ENCODE measurements at regions not wholly inside any gene's neighbourhood (a gene's known extent, or its start where the extent isn't known, plus 50 kb on each side); places are given as distances from the start of the nearest gene placed in this dataset.
A peak's percentile ranks its signal among the peaks of the same experiment; 100 is the strongest.
"Not testable (repeated sequence)": the region's sequence is repeated elsewhere in the genome, so short reads cannot be mapped to it uniquely, and the experiment has no call there.

DNA sequence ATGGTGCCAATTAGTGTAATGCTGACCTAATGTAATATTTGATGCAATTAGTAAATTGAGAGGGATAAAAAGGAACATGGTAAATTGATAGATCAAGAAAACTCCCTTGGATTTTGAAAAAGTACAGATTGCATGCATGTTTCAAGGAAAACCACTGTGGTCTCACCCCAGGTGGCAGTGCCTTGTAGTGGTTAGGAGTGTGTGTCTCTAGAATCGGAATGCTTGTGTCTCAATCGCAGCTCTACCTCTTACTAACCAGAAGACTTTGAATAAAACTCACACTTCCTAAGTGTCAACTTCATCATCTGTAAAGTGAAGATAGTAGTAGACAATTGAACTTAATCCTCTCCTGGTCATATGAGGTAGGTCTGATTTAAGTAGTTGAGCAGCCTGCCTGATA, 128.9 kb upstream of the GOT2 start:
- DNase-seq (ENCODE audit: low read depth), result no peak

DNA sequence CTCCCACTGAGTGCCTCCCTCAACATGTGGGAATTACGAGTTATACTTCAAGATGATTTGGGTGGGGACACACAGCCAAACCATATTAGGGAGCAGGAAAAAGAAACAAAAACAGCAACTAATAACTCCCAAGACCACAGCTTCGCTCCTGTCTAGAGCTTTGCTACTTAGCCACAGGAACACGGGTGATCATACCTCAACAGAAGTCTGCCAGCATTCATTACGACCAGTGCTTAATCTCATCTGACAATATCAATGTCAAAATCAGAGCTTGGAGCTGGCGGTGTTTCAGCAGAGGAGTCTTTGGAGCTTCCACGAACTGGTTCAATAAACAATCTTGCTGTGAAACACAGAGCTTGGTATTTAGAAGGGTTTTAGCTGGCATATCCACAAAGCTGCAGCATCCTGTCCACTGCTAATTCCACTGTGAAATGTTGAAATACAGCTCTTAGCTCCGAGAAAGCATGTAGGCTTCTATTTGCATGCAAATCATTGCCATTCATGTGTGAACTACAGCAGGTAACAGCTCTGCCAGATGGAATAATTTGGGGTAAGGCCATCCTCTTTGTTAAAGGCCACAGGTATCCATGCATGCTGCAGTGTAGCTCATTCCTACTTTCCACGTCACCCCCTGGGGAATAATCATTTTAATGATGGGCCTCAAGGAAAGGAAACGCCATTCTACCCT, 128.4 kb upstream of the GOT2 start:
- DNase-seq (ENCODE audit: low read depth), result no peak

DNA sequence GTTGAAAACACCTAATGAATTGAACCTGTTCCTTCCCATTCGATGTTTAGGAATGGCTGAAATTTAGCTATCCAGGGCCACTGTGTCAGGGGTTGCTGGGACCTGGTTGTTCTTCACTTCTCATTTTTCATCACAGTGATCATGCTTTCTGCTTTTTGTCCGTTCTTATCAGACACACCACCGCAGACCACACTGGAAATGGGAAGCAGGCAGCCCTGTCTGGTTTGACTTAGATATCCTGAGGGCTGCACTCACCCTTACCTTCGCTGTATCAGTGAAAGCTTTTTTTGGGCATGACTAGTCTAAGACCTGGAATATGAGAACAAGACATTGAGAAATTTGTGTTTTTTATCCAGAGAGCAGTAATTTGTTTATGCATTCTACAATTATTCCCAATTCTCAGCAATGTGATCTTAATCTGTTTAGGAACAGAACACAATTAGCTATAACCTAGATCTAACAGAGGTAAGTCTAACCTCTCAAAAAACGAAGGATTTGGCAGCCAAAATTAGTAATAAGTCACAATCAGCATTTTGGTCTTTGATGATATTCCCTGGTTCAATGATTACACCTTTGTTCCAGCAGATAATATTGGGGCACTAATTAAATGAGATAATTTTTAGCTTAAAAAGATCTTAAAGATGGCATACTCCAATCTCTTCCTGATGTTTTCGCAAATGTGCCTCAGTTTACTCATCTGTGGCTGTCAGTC, 126.0 kb upstream of the GOT2 start:
- DNase-seq (ENCODE audit: low read depth), result peak; percentile 76

DNA sequence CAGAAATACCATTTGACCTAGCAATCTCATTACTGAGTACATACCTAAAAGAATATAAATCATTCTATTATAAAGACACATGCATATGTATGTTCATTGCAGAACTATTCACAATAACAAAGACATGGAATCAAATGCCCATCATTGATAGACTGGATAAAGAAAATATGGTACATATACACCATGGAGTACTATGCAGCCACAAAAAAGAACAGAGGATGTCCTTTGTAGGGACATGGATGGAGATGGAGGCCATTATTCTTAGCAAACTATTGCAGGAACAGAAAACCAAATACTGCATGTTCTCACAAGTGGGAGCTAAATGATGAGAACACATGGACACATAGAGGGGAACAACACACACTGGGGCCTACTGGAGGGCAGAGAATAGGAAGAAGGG, 124.5 kb upstream of the GOT2 start:
- not testable (repeated sequence) for DNase-seq (ENCODE audit: low read depth)

DNA sequence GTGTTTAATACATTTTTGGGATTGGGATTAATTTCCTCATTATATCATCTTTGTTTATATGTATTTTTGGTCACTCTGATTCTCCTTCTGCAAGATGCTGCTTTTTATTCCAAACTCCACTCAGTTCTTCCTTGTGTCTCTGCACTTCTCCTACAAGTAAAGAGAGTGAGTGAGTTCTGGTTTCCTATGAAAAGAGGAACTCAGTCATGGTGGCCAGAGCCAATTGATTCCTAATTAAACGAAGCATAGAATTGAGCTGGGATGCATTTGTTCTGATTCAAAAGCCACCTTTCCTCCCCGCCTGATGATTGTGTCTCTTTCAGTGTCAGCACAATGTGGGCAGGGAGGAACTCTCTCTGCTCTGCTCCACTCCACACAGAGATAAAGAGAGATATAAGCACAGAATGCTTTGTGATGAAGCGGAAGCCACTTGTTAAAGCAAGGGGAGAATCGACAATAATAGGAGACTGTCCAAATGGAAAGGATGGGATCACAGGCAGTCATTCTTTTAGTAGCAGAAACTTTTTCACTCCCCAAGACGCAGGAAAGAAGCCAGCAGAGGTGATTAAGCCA, 121.3 kb upstream of the GOT2 start:
- DNase-seq (ENCODE audit: low read depth), result no peak

DNA sequence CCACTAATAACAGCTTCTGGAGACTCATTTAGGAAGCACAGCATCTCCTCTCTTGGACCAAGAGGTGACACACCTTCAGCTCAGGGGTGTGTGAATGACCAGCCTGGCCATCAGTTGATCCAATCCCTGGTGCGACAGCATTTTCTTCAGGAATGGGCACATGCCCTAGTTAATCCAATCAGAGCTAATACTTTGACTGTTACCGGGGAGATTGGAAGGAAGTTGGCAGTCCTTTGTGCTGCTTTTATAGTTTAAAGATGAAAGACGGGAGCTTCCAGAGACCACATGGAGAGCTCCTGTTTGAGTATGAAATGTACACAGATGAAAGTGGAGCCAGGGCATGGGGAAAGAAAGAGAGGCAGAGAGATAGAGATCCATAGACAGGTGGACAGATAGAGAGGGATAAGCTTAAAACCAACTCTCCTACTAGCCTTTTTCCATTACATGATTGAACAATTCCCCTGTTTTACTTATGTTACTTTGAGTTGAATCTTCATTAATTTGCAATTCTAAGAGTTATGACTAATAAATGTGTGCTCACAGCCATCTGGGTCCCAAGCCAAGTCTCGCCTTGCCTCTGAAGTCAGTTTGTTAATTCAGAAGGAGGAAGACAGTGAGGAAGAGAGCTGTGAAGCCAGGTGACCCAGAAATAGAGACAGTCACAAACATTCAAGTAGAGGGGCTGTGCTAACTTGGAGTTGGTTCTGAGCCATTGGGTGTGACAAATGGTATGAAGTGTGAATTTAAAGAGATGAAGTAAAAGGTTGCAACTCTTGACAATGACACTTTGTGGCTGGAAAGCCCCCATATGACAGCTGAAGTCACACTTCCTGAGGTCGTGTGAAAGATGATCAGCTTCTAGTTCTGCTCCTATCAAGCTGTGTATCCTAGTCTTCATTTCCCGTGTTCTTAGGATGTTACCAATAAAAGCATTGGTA, 120.0 kb upstream of the GOT2 start:
- no peak for DNase-seq (ENCODE audit: low read depth)

DNA sequence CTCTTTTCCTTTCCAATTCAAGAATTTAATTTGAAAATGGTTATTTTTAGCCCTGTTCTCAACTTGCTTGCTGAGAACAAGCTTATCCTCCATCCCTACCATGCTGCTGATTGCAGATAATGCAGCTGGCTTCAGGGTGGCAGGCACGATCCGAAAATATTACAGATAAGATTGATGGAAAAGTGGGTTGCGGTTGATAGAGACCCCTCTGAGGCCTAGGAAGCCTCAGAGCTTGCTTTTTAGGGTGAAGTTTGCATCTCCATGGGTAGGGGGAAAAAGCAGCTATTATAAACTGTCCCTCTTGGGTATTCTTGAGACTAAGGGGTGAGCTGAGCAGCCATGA, 116.5 kb upstream of the GOT2 start:
- peak; percentile 51 for DNase-seq (ENCODE audit: low read depth)

DNA sequence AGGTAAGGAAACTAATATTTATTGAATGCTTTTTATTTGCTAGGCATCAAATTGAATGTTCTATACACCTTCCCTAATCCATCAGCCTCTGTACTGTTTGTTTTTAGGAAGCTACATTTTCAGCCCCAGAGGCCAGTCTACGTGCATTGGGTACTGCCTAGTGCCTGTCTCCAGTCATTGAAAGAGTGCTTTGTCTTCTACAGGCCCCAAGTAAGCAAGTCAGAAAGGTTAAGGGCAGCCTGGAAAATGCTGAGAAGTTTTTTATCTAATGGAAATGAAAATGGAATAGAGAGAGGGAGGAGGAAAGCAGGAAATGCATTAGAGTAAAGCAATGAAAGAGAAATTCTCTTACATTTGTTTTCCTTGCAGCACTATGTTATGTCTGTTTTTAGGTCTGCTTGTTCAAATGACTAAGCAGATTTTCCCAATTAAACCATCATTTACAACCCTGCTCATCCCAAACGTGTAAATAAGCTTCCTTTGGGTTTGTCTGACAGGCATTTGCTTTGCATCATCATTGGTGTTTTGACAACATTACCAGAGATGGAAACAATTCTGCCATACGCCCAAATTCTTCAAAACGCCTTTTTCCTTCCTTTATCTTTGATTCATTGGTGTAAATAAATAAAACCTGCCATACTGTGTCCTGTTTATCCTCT, 116.0 kb upstream of the GOT2 start:
- DNase-seq (ENCODE audit: low read depth), result no peak

DNA sequence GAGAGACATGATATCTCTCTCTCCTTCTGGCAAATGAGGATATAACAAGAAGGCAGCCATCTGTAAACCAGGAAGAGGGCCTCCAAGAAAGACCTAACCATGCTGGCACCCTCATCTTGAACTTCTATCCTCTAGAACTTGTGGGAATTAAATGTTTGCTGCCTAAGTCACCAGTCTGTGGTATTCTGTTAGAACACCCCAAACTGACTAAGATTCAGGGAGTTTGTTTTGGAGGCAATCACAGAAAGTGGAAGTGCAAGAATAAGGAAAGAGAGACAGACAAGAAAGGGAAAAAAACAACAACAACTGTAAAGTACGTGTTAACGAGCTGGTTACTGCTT, 114.5 kb upstream of the GOT2 start:
- DNase-seq (ENCODE audit: low read depth), result no peak

DNA sequence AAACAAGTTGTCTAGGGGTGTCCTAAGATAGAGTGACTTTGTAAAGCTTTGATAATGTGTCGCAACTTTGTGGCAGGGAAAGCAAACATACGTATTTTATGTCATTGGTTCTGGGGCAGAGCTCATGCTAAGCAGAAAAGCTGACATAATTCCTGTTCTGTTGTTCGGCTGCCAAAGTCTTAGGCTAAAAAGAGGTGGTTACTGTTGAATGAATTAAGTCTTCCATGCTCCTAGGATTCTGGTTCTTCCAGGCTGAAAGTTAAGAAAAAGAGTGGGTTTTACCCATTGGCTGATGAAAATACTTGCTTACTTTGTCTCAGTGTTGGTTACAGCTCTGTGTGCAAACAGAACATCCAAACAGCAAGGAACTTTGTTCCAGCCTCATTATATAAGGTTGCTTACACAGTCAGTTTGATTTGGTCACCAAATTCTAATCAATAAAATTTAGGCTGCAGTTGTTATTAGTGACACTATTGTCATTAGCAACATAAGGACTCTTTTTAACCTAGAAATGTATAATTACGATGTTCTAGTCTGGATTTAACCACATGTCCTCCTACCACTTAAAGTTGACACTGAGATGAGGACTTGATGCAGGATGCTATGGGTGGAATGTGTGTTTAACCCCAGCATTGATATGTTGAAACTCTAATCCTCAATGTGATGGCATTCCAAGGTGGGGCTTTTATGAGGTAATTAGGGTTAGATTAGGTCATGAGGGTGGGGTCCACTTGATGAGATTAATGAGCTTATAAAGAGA, 114.0 kb upstream of the GOT2 start:
- DNase-seq (ENCODE audit: low read depth), result no peak

DNA sequence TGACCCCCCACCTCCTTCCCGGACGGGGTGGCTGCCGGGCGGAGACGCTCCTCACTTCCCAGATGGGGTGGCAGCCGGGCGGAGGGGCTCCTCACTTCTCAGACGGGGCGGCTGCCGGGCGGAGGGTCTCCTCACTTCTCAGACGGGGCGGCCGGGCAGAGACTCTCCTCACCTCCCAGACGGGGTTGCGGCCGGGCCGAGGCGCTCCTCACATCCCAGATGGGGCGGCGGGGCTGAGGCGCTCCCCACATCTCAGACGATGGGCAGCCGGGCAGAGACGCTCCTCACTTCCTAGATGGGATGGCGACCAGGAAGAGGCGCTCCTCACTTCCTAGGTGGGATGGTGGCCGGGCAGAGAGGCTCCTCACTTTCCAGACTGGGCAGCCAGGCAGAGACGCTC, 112.1 kb upstream of the GOT2 start:
- not testable (repeated sequence) for DNase-seq (ENCODE audit: low read depth)

DNA sequence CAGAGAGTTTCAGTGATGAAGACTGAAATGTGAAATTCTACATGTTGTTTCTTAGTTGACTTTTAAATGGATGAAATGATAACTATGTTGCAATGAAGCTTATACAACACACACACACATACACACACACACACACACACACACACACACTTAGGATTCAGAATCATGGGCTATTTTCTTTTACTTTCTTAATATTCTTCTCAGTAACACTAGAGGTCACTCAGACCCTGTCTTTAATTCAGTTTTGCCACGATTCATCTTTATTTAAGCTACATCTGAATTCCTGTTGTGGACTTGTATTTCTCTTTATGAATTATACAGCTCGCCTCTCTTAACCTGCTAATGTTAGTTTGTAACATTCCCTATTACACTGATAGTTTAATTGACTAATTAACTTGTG, 109.6 kb upstream of the GOT2 start:
- DNase-seq (ENCODE audit: low read depth), result peak; percentile 41

DNA sequence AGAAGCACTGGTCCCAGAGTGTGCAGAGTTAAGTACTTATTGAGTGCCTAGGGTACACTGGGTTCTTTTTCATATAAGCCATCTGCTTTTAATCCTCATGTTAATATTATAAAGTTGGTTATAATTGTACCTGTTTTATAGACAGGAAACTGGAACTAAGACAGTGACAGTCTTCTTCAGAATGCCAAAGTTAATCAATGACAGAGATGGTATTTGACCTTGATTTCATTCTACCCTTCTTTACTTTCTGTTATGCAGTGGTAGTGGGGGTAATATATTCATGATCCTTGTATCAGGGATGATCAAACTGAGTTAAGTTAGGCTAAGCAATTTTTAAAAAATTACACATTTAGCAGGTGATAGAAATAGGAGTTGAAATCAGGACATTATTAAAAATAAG, 108.6 kb upstream of the GOT2 start:
- no peak for DNase-seq (ENCODE audit: low read depth)

DNA sequence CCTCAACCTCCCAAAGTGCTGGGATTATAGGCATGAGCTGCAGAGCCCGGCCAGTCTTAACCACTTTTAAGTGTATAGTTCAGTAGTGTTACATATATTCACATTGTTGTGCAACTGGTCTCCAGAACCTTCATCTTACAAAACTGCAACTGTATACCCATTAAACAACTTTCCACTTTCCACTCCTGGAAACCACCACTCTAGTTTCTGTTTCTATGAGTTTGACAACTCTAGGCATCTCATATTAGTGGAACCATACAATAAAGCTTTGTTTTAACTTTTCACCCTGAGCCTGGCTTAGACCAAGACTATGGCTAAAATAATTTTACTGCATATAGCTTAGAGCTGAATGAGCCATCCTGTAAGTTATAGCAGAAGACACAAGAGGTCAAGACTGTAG, 108.0 kb upstream of the GOT2 start:
- no peak for DNase-seq (ENCODE audit: low read depth)

DNA sequence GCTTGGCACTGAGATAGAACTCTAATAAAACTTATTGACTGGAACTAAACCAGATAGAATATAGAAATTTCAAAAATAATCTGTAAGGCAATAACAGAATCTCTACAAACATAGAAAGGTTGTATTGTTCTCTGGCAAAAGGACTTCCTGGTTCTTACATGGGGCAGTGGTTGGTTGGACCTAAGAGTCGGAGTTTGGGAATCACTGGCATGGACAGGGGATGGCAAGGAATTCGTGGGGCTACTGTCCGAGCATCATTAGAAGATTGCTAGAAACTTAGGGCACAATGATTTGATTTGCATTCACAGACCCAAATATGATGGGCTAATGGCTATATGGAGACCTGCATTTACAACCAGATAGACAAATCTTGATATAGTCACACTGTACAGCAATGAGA, 103.8 kb upstream of the GOT2 start:
- DNase-seq (ENCODE audit: low read depth), result no peak

DNA sequence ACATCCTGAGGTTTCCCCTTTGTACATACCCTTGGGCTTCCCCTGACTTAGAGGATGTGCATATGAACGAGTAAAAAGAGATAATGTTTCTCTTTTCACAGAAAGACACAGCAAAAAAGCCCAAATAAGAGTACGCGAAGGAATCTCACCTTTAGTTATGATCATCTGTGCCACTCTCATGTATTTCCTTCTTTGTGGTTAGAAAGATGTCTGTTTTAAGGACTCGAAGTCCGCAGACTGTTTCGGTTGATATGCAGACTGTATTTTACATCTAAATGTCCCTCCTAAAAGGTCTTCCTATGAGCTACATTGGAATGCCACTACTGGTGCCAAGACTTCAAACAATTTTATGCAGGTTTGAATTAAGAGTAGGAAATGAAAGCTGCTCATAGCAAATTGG, 102.3 kb upstream of the GOT2 start:
- no peak for DNase-seq (ENCODE audit: low read depth)

DNA sequence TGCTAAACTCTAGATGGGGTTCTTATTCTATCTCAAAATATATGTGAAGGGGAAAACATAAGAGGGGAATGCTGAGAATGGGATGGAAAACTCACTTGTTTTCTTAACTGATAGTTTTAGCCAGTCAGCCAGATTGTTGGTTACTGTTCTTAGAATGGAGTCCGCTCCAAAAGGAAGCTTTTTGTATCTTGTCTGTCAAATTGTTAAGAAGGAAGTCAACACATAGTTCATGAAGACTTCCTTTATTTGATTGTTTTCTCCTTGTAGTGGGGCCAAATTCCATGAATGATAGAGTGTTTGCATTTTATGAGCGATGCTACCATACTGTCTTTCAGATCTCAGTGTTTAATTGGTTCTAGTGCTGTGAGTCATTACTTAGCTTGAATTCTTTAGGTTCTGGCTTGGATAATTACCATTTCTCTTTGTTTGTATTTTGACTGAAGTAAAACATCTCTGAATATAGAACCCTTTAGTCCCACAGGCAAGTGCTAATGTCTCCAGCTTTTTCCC, 98.3 kb upstream of the GOT2 start:
- DNase-seq (ENCODE audit: low read depth), result no peak

DNA sequence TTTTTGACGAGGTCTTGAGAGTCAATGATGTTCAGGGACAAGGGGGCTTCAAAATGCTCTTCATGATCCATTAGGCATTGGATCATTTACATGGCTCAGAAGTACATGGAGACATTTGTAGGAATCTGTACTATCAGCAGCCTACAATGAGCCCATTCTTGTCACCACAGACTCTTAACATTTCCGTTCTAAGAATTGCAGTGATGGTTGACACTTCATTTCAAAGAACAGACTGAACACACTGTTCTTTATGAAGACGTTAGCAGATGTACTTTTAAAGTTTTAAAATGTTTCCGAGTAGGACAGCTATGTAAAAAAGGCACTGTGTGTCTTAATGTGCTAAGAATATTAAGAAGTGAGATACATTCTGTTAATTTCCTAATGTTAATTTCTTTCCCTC, 97.3 kb upstream of the GOT2 start:
- DNase-seq (ENCODE audit: low read depth), result no peak

DNA sequence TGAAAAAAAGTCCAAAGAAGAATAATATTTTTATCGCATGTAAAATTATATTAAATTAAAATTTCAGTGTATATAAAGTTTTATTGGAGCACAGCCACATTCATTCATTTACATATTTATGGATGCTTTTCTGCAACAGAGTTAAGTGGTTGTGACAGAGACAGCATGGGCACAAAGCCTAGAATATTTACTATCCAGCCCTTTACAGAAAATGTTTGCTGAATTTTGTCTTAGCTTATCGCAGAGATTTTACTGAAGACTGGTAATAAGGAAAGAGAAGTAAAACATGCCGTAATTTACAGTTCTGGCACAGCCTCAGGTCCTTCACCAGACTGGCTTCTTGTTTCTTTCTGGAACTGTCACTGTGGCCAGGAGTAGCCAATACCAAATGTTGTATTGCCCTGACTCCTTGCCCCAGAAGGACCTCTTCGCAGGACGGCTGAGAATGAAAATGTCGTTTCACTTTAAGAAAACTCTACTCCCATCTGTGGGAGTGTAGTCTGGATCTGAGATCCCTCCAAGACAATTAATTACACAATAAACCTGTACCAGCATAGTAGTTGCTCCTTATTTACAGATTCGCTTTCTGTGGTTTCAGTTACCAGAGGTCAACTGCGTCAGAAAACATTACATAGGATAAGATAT, 94.9 kb upstream of the GOT2 start:
- no peak for DNase-seq (ENCODE audit: low read depth)

DNA sequence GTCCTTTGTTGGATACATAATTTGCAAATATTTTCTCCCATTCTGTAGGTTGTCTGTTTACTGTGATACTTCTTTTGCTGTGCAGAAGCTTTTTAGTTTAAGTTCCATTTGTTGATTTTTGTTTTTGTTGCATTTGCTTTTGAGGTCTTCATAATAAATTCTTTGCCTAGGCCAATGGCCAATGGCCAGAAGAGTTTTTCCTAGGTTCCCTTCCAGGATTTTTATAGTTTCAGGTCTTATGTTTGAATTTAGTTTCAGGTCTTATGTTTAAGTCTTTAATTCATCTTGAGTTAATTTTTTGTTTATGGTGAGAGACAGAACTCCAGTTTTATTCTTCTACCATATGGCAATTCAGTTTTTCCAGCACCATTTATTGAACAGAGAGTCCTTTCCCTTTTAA, 90.1 kb upstream of the GOT2 start:
- DNase-seq (ENCODE audit: low read depth), result no peak

DNA sequence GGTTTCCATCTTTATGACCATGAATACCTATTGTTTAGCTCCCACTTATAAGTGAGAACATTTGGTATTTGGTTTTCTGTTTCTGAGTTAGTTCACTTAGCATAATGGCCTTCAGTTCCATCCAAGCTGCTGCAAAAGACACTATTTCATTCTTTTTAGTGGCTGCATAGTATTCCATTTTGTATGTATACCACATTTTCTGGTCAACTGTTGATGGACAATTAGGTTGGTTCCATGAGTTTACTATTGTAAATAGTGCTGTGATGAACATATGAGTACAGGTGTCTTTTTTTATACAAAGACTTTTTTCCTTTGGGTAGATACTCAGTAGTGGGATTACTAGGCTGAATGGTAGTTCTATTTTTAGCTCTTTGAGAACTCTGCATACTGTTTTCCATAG, 87.8 kb upstream of the GOT2 start:
- DNase-seq (ENCODE audit: low read depth), result no peak
